PC-9 (cell line): ENCODE measurements at regions not wholly inside any gene's neighbourhood (a gene's known extent, or its start where the extent isn't known, plus 50 kb on each side); places are given as distances from the start of the nearest gene placed in this dataset.
"Not testable (repeated sequence)": the region's sequence is repeated elsewhere in the genome, so short reads cannot be mapped to it uniquely, and the experiment has no call there.

Source experiments
- BruUV-seq: library from RNA; stranded (reverse); fragments of 400-500 nt; replicated peaks from 2 replicates; lab custom pipeline; 2021; lab: Mats Ljungman, UMichigan
- CTCF ChIA-PET: fragments of 300-600 bp; sonication (Branson Sonifier 250); formaldehyde crosslinking; loops from one replicate; lab custom pipeline; 2022; ENCODE audit warnings: antibody characterized with exemption; lab: Charles Lee
- POLR2A ChIA-PET: fragments of 300-600 bp; sonication (Branson Sonifier 250); formaldehyde crosslinking; loops from one replicate; lab custom pipeline; 2022; ENCODE audit warnings: antibody characterized with exemption; ENCODE audit not compliant: unreplicated experiment; lab: Charles Lee
- DNase-seq, 2 experiments: peaks; one replicate each; pipeline versions ENCODE4 v3.0.0 to v3.0.0-alpha.2; 2015 to 2022; ENCODE audit warnings: mixed read lengths in 1 of 2
- H2AFZ ChIP-seq: fragments of 200-600 bp; sonication (generic); 2 replicates; pipeline ENCODE4 v1.8.1; 2017; ENCODE audit warnings: antibody characterized with exemption
- H3F3A ChIP-seq: fragments of 200-600 bp; sonication (generic); 2 replicates; pipeline ENCODE4 v1.8.1; 2017; ENCODE audit warnings: antibody characterized with exemption, mild to moderate bottlenecking, low read depth; ENCODE audit not compliant: insufficient read depth
- H3K27ac ChIP-seq: fragments of 200-600 bp; sonication (generic); 2 replicates; pipeline ENCODE4 v1.6.1; 2016; ENCODE audit warnings: mixed run types
- H3K27me3 ChIP-seq: fragments of 200-600 bp; sonication (generic); 2 replicates; pipeline ENCODE4 v1.6.1; 2016; ENCODE audit warnings: low read depth, mixed run types; ENCODE audit not compliant: insufficient read depth
- H3K36me3 ChIP-seq: fragments of 200-600 bp; sonication (generic); 2 replicates; pipeline ENCODE4 v1.6.1; 2016; ENCODE audit warnings: low read depth, mixed run types
- H3K4me1 ChIP-seq: fragments of 200-600 bp; sonication (generic); replicated peaks from 2 replicates; pipeline ENCODE4 v1.6.1; 2016; ENCODE audit warnings: mixed run types; ENCODE audit not compliant: insufficient read depth
- H3K4me2 ChIP-seq: fragments of 200-600 bp; sonication (generic); 2 replicates; pipeline ENCODE4 v1.6.1; 2017; ENCODE audit warnings: mixed run types
- H3K4me3 ChIP-seq: fragments of 200-600 bp; sonication (generic); 2 replicates; pipeline ENCODE4 v1.6.1; 2016; ENCODE audit warnings: mixed run types
- H3K79me2 ChIP-seq: fragments of 200-600 bp; sonication (generic); 2 replicates; pipeline ENCODE4 v1.6.1; 2017; ENCODE audit warnings: low read depth, mixed run types
- H3K9me2 ChIP-seq: fragments of 200-600 bp; sonication (generic); 2 replicates; pipeline ENCODE4 v1.8.1; 2017; ENCODE audit warnings: mild to moderate bottlenecking; ENCODE audit not compliant: insufficient read depth
- H3K9me3 ChIP-seq: fragments of 200-600 bp; sonication (generic); 2 replicates; pipeline ENCODE4 v1.8.1; 2016; ENCODE audit warnings: low read depth; ENCODE audit not compliant: insufficient read depth
- H4K20me1 ChIP-seq: fragments of 200-600 bp; sonication (generic); 2 replicates; pipeline ENCODE4 v1.8.1; 2017; ENCODE audit not compliant: insufficient read depth
- CTCF ChIP-seq: fragments of 200-600 bp; sonication (generic); conservative IDR thresholded peaks from 2 replicates; pipeline ENCODE4 v1.6.1; 2017; ENCODE audit warnings: mixed run types, antibody characterized with exemption, mild to moderate bottlenecking, moderate library complexity
- EZH2 ChIP-seq: fragments of 200-600 bp; sonication (generic); IDR thresholded peaks from 2 replicates; pipeline ENCODE4 v1.8.0; 2017; ENCODE audit warnings: antibody characterized with exemption, low read depth
- intact Hi-C: fragments of 100-400 bp; cut with micrococcal nuclease; formaldehyde crosslinking; loops from one replicate; pipeline ENCODE4 v1.10.0; 2022; ENCODE audit not compliant: unreplicated experiment

- CTCF ChIA-PET = no interaction called here
- POLR2A ChIA-PET = no interaction called here
These were observed 109.2 kb downstream of the SOCS6 start for GRCh38 chr18:70398076-70398475.

GRCh38 chr18:70397259-70397925 lies 108.5 kb downstream of the SOCS6 start:
- Histone ChIP-seq H3K9me2 (no peaks in the 10 kb centered on the region), H3K27ac (no peak overlapping the region), H3K27me3 (no peaks in the 10 kb centered on the region), H2AFZ (no peak overlapping the region), H3K79me2 (no peaks in the 10 kb centered on the region), H3K36me3 (no peaks in the 10 kb centered on the region), H3K9me3 (no peaks in the 10 kb centered on the region), H3K4me3 (no peak overlapping the region), H3K4me2 (no peak overlapping the region), H3K4me1 (no peaks in the 10 kb centered on the region), H3F3A (no peaks in the 10 kb centered on the region), H4K20me1 (no peaks in the 10 kb centered on the region)
- ChIA-PET CTCF (no interaction called here), POLR2A (no interaction called here)
- TF ChIP-seq CTCF (no peak), EZH2 (no peak)
- no TSS peak for BruUV-seq
- DNase-seq = no peak
- intact Hi-C loops = no loop called here

More at GRCh38 chr18:70398076-70398475, 109.2 kb downstream of the SOCS6 start:
- Histone ChIP-seq H3K9me2 (no peaks in the 10 kb centered on the region), H4K20me1 (no peaks in the 10 kb centered on the region), H3K79me2 (no peaks in the 10 kb centered on the region), H3K4me2 (no peak overlapping the region), H3K4me1 (no peaks in the 10 kb centered on the region), H3K27ac (no peak overlapping the region), H2AFZ (no peak overlapping the region), H3K9me3 (no peaks in the 10 kb centered on the region), H3F3A (no peaks in the 10 kb centered on the region), H3K4me3 (no peak overlapping the region), H3K36me3 (no peaks in the 10 kb centered on the region), H3K27me3 (no peaks in the 10 kb centered on the region)
- DNase-seq = no peak
- TF ChIP-seq CTCF = no peak
- no peak for TF ChIP-seq EZH2
- intact Hi-C loops = no loop called here
- no TSS peak for BruUV-seq

- intact Hi-C loops, H3K4me3 ChIP-seq, BruUV-seq, H3K79me2 ChIP-seq, H3K9me2 ChIP-seq, POLR2A ChIA-PET, H3K27ac ChIP-seq, H3K4me1 ChIP-seq, H3K4me2 ChIP-seq, H2AFZ ChIP-seq, H3K27me3 ChIP-seq, H3K9me3 ChIP-seq, H3K36me3 ChIP-seq, H3F3A ChIP-seq, DNase-seq, H4K20me1 ChIP-seq, CTCF ChIA-PET: not testable (repeated sequence)
These were observed 106.9 kb downstream of the SOCS6 start for GRCh38 chr18:70395771-70396170.

GRCh38 chr18:70394672-70395071 lies 105.8 kb downstream of the SOCS6 start:
- no peaks in the 10 kb centered on the region for H4K20me1 ChIP-seq
- TF ChIP-seq CTCF (no peak), EZH2 (no peak)
- no peaks in the 10 kb centered on the region for H3K4me1 ChIP-seq
- ChIA-PET POLR2A (no interaction called here), CTCF (no interaction called here)
- DNase-seq = no peak
- H3K27me3 ChIP-seq = no peaks in the 10 kb centered on the region
- no peak overlapping the region for H3K27ac ChIP-seq
- BruUV-seq = no TSS peak
- intact Hi-C loops = no loop called here
- no peaks in the 10 kb centered on the region for H3K36me3 ChIP-seq
- no peak overlapping the region for H3K4me3 ChIP-seq
- H3F3A ChIP-seq = no peaks in the 10 kb centered on the region
- no peak overlapping the region for H3K4me2 ChIP-seq
- no peaks in the 10 kb centered on the region for H3K9me3 ChIP-seq
- H3K9me2 ChIP-seq = no peaks in the 10 kb centered on the region
- H3K79me2 ChIP-seq = no peaks in the 10 kb centered on the region
- H2AFZ ChIP-seq = no peak overlapping the region
